HG03432 (cell line): ENCODE measurements at regions not wholly inside any gene's neighbourhood (a gene's known extent, or its start where the extent isn't known, plus 50 kb on each side); places are given as distances from the start of the nearest gene placed in this dataset.
"Not testable (repeated sequence)": the region's sequence is repeated elsewhere in the genome, so short reads cannot be mapped to it uniquely, and the experiment has no call there.

Experiments used
- ATAC-seq: cut with Tn5 transposase; IDR thresholded peaks from one replicate; pipeline ENCODE4 v1.9.1; 2021; ENCODE audit warnings: mild to moderate bottlenecking, moderate library complexity; ENCODE audit not compliant: unreplicated experiment

GRCh38 chr4:15333692-15334633 is 93.9 kb upstream of the C1QTNF7 start:
- no peak for ATAC-seq

GRCh38 chr4:15336410-15337167 is 91.2 kb upstream of the C1QTNF7 start:
- ATAC-seq = no peak

GRCh38 chr4:15337168-15337657 is 90.6 kb upstream of the C1QTNF7 start:
- ATAC-seq = not testable (repeated sequence)

GRCh38 chr4:15339737-15340136 is 88.1 kb upstream of the C1QTNF7 start:
- ATAC-seq = no peak

GRCh38 chr4:15340332-15340731 is 87.5 kb upstream of the C1QTNF7 start:
- no peak for ATAC-seq

- ATAC-seq = no peak
These were observed 86.7 kb upstream of the C1QTNF7 start for GRCh38 chr4:15340902-15341732.

- no peak for ATAC-seq
These were observed 86.0 kb upstream of the C1QTNF7 start for GRCh38 chr4:15341733-15342300.

- no peak for ATAC-seq
These were observed 84.8 kb upstream of the C1QTNF7 start for GRCh38 chr4:15343000-15343399.

GRCh38 chr4:15343581-15343980 is 84.3 kb upstream of the C1QTNF7 start:
- no peak for ATAC-seq

GRCh38 chr4:15344041-15344440 is 83.8 kb upstream of the C1QTNF7 start:
- no peak for ATAC-seq

- no peak for ATAC-seq
These were observed 82.7 kb upstream of the C1QTNF7 start for GRCh38 chr4:15345134-15345533.

GRCh38 chr4:15348236-15348635 is 79.6 kb upstream of the C1QTNF7 start:
- ATAC-seq = no peak

GRCh38 chr4:15348695-15349094 is 79.1 kb upstream of the C1QTNF7 start:
- no peak for ATAC-seq

- peak; percentile 58 for ATAC-seq
These were observed 78.3 kb upstream of the C1QTNF7 start for GRCh38 chr4:15349531-15349935.

GRCh38 chr4:15349965-15350364 is 77.9 kb upstream of the C1QTNF7 start:
- ATAC-seq = no peak

- ATAC-seq = no peak
These were observed 75.3 kb upstream of the C1QTNF7 start for GRCh38 chr4:15352524-15352923.

- ATAC-seq = no peak
These were observed 74.6 kb upstream of the C1QTNF7 start for GRCh38 chr4:15353207-15353606.

- ATAC-seq = no peak
These were observed 73.2 kb upstream of the C1QTNF7 start for GRCh38 chr4:15354371-15355297.

GRCh38 chr4:15361529-15361928 is 66.3 kb upstream of the C1QTNF7 start:
- ATAC-seq = no peak
